HEK293 (cell line): ENCODE measurements at regions not wholly inside any gene's neighbourhood (a gene's known extent, or its start where the extent isn't known, plus 50 kb on each side); places are given as distances from the start of the nearest gene placed in this dataset.

Source experiments
- CTCF ChIA-PET: fragments of 350-600 bp; formaldehyde crosslinking; extraction: SDS; loops from one replicate; lab custom pipeline; 2021; ENCODE audit warnings: antibody characterized with exemption; lab: Yijun Ruan, JAX
- POLR2A ChIA-PET: fragments of 300-600 bp; formaldehyde crosslinking; extraction: SDS; loops from one replicate; lab custom pipeline; 2020; ENCODE audit warnings: antibody characterized with exemption, inconsistent platforms; lab: Yijun Ruan, JAX
- H3K27ac ChIP-seq: fragments of 200-500 bp; sonication (Bioruptor generic); 2 replicates; pipeline ENCODE4 v1.5.1; 2014; ENCODE audit warnings: low read depth, low read length, control low read depth, inconsistent platforms; ENCODE audit errors: extremely low read depth
- H3K36me3 ChIP-seq, 2 experiments: fragments of 200-500 bp in 1 of 2; sonication (Bioruptor generic) in 1 of 2; 1 replicate in 1 of 2; 2 replicates in 1 of 2; pipeline ENCODE4 v1.5.1; 2014 to 2017; ENCODE audit warnings: inconsistent platforms in 2 of 2, low read length in 2 of 2; ENCODE audit not compliant: control insufficient read depth in 2 of 2, insufficient read depth in 1 of 2
- H3K4me1 ChIP-seq: fragments of 200-500 bp; sonication (Bioruptor generic); 2 replicates; pipeline ENCODE4 v1.5.1; 2014; ENCODE audit warnings: mild to moderate bottlenecking, low read length, inconsistent platforms; ENCODE audit not compliant: control insufficient read depth, insufficient read depth
- H3K4me3 ChIP-seq: 2 replicates; pipeline ENCODE4 v1.5.1; 2011; ENCODE audit warnings: low read depth, mild to moderate bottlenecking, control low read depth, low read length, moderate library complexity
- H3K9me3 ChIP-seq: fragments of 200-500 bp; sonication (Bioruptor generic); 2 replicates; pipeline ENCODE4 v1.5.1; 2014; ENCODE audit warnings: low read depth, low read length, inconsistent platforms; ENCODE audit not compliant: control insufficient read depth, insufficient read depth
- ATF2 ChIP-seq: fragments of 450-650 bp; formaldehyde crosslinking; IDR thresholded peaks from 2 replicates; pipeline ENCODE4 v1.5.1; 2016; ENCODE audit warnings: missing biosample characterization, missing genetic modification characterization, low read depth
- BCL11B ChIP-seq: fragments of 450-650 bp; formaldehyde crosslinking; IDR thresholded peaks from 2 replicates; pipeline ENCODE4 v1.5.1; 2016; ENCODE audit warnings: low read depth, missing biosample characterization, missing genetic modification characterization
- HOXD13 ChIP-seq: sonication (generic); formaldehyde crosslinking; IDR thresholded peaks from 2 replicates; pipeline ENCODE4 v1.8.0; 2022; ENCODE audit warnings: missing genetic modification reagents, borderline replicate concordance
- KLF1 ChIP-seq: fragments of 450-650 bp; formaldehyde crosslinking; IDR thresholded peaks from 2 replicates; pipeline ENCODE4 v1.5.1; 2016; ENCODE audit warnings: missing biosample characterization, missing genetic modification characterization
- KLF10 ChIP-seq: fragments of 450-650 bp; IDR thresholded peaks from 2 replicates; pipeline ENCODE4 v1.5.1; 2018; ENCODE audit warnings: missing biosample characterization, mild to moderate bottlenecking, missing genetic modification characterization
- OSR2 ChIP-seq: fragments of 450-650 bp; formaldehyde crosslinking; IDR thresholded peaks from 2 replicates; pipeline ENCODE4 v1.5.1; 2016; ENCODE audit warnings: missing biosample characterization, missing genetic modification characterization
- OVOL3 ChIP-seq: fragments of 450-650 bp; formaldehyde crosslinking; IDR thresholded peaks from 2 replicates; pipeline ENCODE4 v1.5.1; 2016; ENCODE audit warnings: missing biosample characterization, missing genetic modification characterization
- SALL2 ChIP-seq: fragments of 450-650 bp; formaldehyde crosslinking; IDR thresholded peaks from 2 replicates; pipeline ENCODE4 v1.5.0; 2017; ENCODE audit warnings: missing biosample characterization, mild to moderate bottlenecking, missing genetic modification characterization, borderline replicate concordance
- WT1 ChIP-seq: fragments of 450-650 bp; formaldehyde crosslinking; IDR thresholded peaks from 2 replicates; pipeline ENCODE4 v1.5.1; 2016; ENCODE audit warnings: missing biosample characterization, missing genetic modification characterization
- ZIC2 ChIP-seq: fragments of 450-650 bp; formaldehyde crosslinking; IDR thresholded peaks from 2 replicates; pipeline ENCODE4 v1.5.1; 2016; ENCODE audit warnings: missing biosample characterization, missing genetic modification characterization
- ZNF221 ChIP-seq: fragments of 450-650 bp; formaldehyde crosslinking; IDR thresholded peaks from 2 replicates; pipeline ENCODE4 v1.5.1; 2017; ENCODE audit warnings: missing biosample characterization, missing genetic modification characterization, borderline replicate concordance
- ZNF366 ChIP-seq: fragments of 450-650 bp; formaldehyde crosslinking; conservative IDR thresholded peaks from 2 replicates; pipeline ENCODE4 v1.5.1; 2016; ENCODE audit warnings: missing biosample characterization, missing genetic modification characterization
- ZNF391 ChIP-seq: fragments of 450-650 bp; formaldehyde crosslinking; IDR thresholded peaks from 2 replicates; pipeline ENCODE4 v1.5.1; 2016; ENCODE audit warnings: low read depth, missing biosample characterization, missing genetic modification characterization, borderline replicate concordance
- ZNF488 ChIP-seq: fragments of 450-650 bp; formaldehyde crosslinking; IDR thresholded peaks from 2 replicates; pipeline ENCODE4 v1.5.1; 2016; ENCODE audit warnings: missing biosample characterization, missing genetic modification characterization
- ZNF510 ChIP-seq: fragments of 450-650 bp; formaldehyde crosslinking; IDR thresholded peaks from 2 replicates; pipeline ENCODE4 v1.5.1; 2018; ENCODE audit warnings: mild to moderate bottlenecking, missing genetic modification characterization, missing biosample characterization; ENCODE audit not compliant: insufficient replicate concordance
- ZNF549 ChIP-seq: fragments of 450-650 bp; IDR thresholded peaks from 2 replicates; pipeline ENCODE4 v1.5.1; 2018; ENCODE audit warnings: missing biosample characterization, missing genetic modification characterization, mild to moderate bottlenecking, inconsistent platforms, moderate library complexity
- ZNF561 ChIP-seq: fragments of 450-650 bp; IDR thresholded peaks from 2 replicates; pipeline ENCODE4 v1.5.1; 2018; ENCODE audit warnings: missing biosample characterization, missing genetic modification characterization, borderline replicate concordance
- ZNF596 ChIP-seq: fragments of 450-650 bp; IDR thresholded peaks from 2 replicates; pipeline ENCODE4 v1.5.0; 2018; ENCODE audit warnings: missing biosample characterization, mild to moderate bottlenecking, missing genetic modification characterization, moderate library complexity
- ZNF664 ChIP-seq: fragments of 450-650 bp; formaldehyde crosslinking; IDR thresholded peaks from 2 replicates; pipeline ENCODE4 v1.5.1; 2016; ENCODE audit warnings: missing biosample characterization, missing genetic modification characterization
- ZNF76 ChIP-seq: fragments of 450-650 bp; formaldehyde crosslinking; IDR thresholded peaks from 2 replicates; pipeline ENCODE4; 2016; ENCODE audit warnings: low read depth, missing biosample characterization, missing genetic modification characterization, borderline replicate concordance
- ZSCAN30 ChIP-seq: fragments of 450-650 bp; IDR thresholded peaks from 2 replicates; pipeline ENCODE4 v1.5.1; 2018; ENCODE audit warnings: missing biosample characterization, mild to moderate bottlenecking, missing genetic modification characterization, moderate library complexity
- TF ChIP-seq, protein P1 (sequence below): fragments of 450-650 bp; formaldehyde crosslinking; IDR thresholded peaks from 2 replicates; pipeline ENCODE4 v1.5.1; 2017; ENCODE audit warnings: missing biosample characterization, mild to moderate bottlenecking, missing genetic modification characterization, moderate library complexity
- TF ChIP-seq, protein P2 (sequence below): fragments of 450-650 bp; formaldehyde crosslinking; IDR thresholded peaks from 2 replicates; pipeline ENCODE4 v1.5.1; 2016; ENCODE audit warnings: missing biosample characterization, missing genetic modification characterization
- TF ChIP-seq, protein P3 (sequence below): fragments of 450-650 bp; formaldehyde crosslinking; IDR thresholded peaks from 2 replicates; pipeline ENCODE4 v1.5.1; 2016; ENCODE audit warnings: missing biosample characterization, missing genetic modification characterization
- TF ChIP-seq, protein P4 (sequence below): fragments of 450-650 bp; formaldehyde crosslinking; IDR thresholded peaks from 2 replicates; pipeline ENCODE4 v1.5.1; 2017; ENCODE audit warnings: missing biosample characterization, missing genetic modification characterization

GRCh38 chr5:125409234-125409860 lies 662.9 kb upstream of the ZNF608 start:
- H3K9me3 ChIP-seq = no peaks in the 10 kb centered on the region
- peaks cover 36% of the 10 kb centered on the region for H3K4me1 ChIP-seq
- H3K36me3 ChIP-seq = no peaks in the 10 kb centered on the region
- ChIA-PET POLR2A (interaction anchor here (0.5 to 3.6 kb wide), 4 partner anchors 9 to 662 kb away, joined by 3 to 19 read pairs (median 6); partner anchors contain the start of gene ZNF608), CTCF (interaction anchor here (0.6 to 1.6 kb wide), 4 partner anchors 134 to 426 kb away, joined by 3 to 6 read pairs (median 4); no protein-coding TSS in a partner anchor)
- H3K4me3 ChIP-seq = no peak overlapping the region
- H3K27ac ChIP-seq = peak overlapping the region; percentile 89
- TF ChIP-seq OSR2 (tag by site-specific recombination) (peak; percentile 91), ZNF391 (tag by site-specific recombination) (peak; percentile 49), ZNF596 (peak; percentile 21; the same call in 1 of the 2 replicates), OVOL3 (tag by site-specific recombination) (peak; percentile 87; the same call in 1 of the 2 replicates), ZNF664 (tag by site-specific recombination) (0 out of 2 replicates have a peak, but pooled peaks have one; percentile 4), KLF10 (peak; percentile 59), ZSCAN30 (tag by site-specific recombination) (peak; percentile 85), ZNF76 (peak; percentile 57), ZNF488 (tag by site-specific recombination) (peak; percentile 93), KLF1 (peak; percentile 59), ZNF510 (tag by site-specific recombination) (no peak), BCL11B (tag by site-specific recombination) (no peak), ATF2 (tag by site-specific recombination) (peak; percentile 11; the same call in 1 of the 2 replicates), ZNF366 (tag by site-specific recombination) (peak; percentile 96), ZNF549 (tag by site-specific recombination) (peak; percentile 48; the same call in 1 of the 2 replicates), ZNF561 (tag by site-specific recombination) (peak; percentile 47; the same call in 1 of the 2 replicates), ZIC2 (tag by site-specific recombination) (peak; percentile 78), WT1 (peak; percentile 95), ZNF221 (no peak), SALL2 (tag by site-specific recombination) (no peak), HOXD13 (CRISPR knock-in tag) (no peak)
- TF ChIP-seq, protein P1, sequence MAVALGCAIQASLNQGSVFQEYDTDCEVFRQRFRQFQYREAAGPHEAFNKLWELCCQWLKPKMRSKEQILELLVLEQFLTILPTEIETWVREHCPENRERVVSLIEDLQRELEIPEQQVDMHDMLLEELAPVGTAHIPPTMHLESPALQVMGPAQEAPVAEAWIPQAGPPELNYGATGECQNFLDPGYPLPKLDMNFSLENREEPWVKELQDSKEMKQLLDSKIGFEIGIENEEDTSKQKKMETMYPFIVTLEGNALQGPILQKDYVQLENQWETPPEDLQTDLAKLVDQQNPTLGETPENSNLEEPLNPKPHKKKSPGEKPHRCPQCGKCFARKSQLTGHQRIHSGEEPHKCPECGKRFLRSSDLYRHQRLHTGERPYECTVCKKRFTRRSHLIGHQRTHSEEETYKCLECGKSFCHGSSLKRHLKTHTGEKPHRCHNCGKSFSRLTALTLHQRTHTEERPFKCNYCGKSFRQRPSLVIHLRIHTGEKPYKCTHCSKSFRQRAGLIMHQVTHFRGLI = peak; percentile 65; the same call in 1 of the 2 replicates
- TF ChIP-seq, protein P2, sequence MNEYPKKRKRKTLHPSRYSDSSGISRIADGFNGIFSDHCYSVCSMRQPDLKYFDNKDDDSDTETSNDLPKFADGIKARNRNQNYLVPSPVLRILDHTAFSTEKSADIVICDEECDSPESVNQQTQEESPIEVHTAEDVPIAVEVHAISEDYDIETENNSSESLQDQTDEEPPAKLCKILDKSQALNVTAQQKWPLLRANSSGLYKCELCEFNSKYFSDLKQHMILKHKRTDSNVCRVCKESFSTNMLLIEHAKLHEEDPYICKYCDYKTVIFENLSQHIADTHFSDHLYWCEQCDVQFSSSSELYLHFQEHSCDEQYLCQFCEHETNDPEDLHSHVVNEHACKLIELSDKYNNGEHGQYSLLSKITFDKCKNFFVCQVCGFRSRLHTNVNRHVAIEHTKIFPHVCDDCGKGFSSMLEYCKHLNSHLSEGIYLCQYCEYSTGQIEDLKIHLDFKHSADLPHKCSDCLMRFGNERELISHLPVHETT = peak; percentile 65; the same call in 1 of the 2 replicates
- TF ChIP-seq, protein P3, sequence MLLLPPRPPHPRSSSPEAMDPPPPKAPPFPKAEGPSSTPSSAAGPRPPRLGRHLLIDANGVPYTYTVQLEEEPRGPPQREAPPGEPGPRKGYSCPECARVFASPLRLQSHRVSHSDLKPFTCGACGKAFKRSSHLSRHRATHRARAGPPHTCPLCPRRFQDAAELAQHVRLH (tag by site-specific recombination) = 0 out of 2 replicates have a peak, but pooled peaks have one; percentile 72
- TF ChIP-seq, protein P4, sequence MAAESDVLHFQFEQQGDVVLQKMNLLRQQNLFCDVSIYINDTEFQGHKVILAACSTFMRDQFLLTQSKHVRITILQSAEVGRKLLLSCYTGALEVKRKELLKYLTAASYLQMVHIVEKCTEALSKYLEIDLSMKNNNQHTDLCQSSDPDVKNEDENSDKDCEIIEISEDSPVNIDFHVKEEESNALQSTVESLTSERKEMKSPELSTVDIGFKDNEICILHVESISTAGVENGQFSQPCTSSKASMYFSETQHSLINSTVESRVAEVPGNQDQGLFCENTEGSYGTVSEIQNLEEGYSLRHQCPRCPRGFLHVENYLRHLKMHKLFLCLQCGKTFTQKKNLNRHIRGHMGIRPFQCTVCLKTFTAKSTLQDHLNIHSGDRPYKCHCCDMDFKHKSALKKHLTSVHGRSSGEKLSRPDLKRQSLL (tag by site-specific recombination) = peak; percentile 82; the same call in 1 of the 2 replicates
